Adrenal gland (tissue), 5 donors: ENCODE measurements at regions not wholly inside any gene's neighbourhood (a gene's known extent, or its start where the extent isn't known, plus 50 kb on each side); places are given as distances from the start of the nearest gene placed in this dataset.

Experiments
- POLR2A ChIP-seq, 2 donors: fragments of 450-650 bp; IDR thresholded peaks; one replicate each; pipeline ENCODE4 v1.6.1; 2017; ENCODE audit warnings: antibody characterized with exemption in 2 of 2, mild to moderate bottlenecking in 2 of 2, moderate library complexity in 1 of 2
- TF ChIP-seq, protein P1 (sequence below), 6 experiments: fragments of 450-650 bp in 4 of 6; fragments of 200-600 bp in 2 of 6; sonication (generic) in 1 of 6; IDR thresholded peaks; 1 replicate in 5 of 6; 2 replicates in 1 of 6; pipeline versions ENCODE4 v1.5.1 to v1.8.0; 2016 to 2021; ENCODE audit warnings: antibody characterized with exemption in 6 of 6, mild to moderate bottlenecking in 2 of 6, moderate library complexity in 1 of 6
- donor health status: DM: no; HTN: no; CAD: no.

DNA sequence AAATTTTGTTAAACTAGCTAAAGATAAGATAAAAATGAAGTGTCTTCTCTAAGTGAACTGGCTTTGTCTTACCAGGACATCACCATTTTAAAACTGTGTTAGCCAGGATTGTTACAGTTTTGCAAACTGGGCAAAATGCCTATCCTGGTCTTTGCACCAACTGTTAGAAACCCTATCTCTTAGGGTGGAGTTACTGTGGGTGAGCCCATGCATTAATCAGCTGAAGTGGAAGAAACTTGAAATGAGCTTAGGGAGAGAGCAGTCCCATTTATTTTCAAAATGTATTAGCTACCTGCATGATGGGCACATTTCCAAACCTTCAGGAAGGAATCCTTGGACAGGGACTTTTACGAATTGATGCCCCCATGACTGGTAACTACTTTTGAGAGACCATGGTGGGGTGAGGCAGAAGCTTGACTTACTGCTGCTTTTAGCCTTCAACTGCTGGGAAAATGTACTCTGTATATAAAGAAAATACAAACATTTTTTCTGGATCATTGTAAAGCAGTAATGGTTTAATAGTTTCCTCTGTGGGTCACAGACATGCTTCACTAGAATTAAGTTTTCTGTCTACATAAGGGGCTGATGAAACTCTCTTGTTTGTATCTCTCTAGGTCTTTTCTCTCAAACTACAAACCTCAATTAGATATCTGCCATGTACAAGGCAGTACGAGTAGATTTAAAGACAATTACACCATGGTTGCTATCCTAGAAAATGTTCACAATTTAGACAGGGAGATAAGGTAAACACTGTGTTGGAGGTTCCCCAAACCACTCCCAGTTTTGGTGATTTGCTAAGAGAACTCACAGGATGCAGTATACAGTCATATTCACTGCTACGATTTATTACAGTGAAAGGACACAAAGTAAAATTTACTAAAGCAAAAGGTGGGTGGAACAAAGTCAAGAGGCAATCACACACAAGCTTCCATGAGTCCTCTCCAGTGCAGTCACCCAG lies 321.4 kb upstream of the MMADHC start:
- TF ChIP-seq, protein P1, sequence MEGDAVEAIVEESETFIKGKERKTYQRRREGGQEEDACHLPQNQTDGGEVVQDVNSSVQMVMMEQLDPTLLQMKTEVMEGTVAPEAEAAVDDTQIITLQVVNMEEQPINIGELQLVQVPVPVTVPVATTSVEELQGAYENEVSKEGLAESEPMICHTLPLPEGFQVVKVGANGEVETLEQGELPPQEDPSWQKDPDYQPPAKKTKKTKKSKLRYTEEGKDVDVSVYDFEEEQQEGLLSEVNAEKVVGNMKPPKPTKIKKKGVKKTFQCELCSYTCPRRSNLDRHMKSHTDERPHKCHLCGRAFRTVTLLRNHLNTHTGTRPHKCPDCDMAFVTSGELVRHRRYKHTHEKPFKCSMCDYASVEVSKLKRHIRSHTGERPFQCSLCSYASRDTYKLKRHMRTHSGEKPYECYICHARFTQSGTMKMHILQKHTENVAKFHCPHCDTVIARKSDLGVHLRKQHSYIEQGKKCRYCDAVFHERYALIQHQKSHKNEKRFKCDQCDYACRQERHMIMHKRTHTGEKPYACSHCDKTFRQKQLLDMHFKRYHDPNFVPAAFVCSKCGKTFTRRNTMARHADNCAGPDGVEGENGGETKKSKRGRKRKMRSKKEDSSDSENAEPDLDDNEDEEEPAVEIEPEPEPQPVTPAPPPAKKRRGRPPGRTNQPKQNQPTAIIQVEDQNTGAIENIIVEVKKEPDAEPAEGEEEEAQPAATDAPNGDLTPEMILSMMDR (IDR thresholded peaks at IDR 0.05) = no peak
- TF ChIP-seq POLR2A (IDR thresholded peaks at IDR 0.05) = no peak
